PC-3 (cell line): ENCODE measurements at regions not wholly inside any gene's neighbourhood (a gene's known extent, or its start where the extent isn't known, plus 50 kb on each side); places are given as distances from the start of the nearest gene placed in this dataset.

ENCODE experiments used
- ATAC-seq: fragments of 200-7000 bp; cut with Tn5 transposase; 2 replicates; pipeline ENCODE4 v1.9.1; 2020; ENCODE audit warnings: mild to moderate bottlenecking, moderate library complexity
- BruUV-seq: library from RNA; stranded (reverse); fragments of 400-500 nt; replicated peaks from 2 replicates; lab custom pipeline; 2021; lab: Mats Ljungman, UMichigan
- CTCF ChIA-PET: fragments of 300-600 bp; sonication (Branson Sonifier 250); formaldehyde crosslinking; loops from one replicate; lab custom pipeline; 2022; ENCODE audit warnings: antibody characterized with exemption; lab: Charles Lee
- POLR2A ChIA-PET: fragments of 300-600 bp; sonication (Branson Sonifier 250); formaldehyde crosslinking; loops from one replicate; lab custom pipeline; 2022; ENCODE audit warnings: antibody characterized with exemption; ENCODE audit not compliant: unreplicated experiment; lab: Charles Lee
- DNase-seq: peaks from one replicate; pipeline ENCODE4 v3.0.0-alpha.2; 2015
- H2AFZ ChIP-seq: fragments of 300-600 bp; sonication (generic); 2 replicates; pipeline ENCODE4 v1.6.0; 2016; ENCODE audit warnings: antibody characterized with exemption, low read length
- H3F3A ChIP-seq: fragments of 300-600 bp; sonication (generic); one replicate; pipeline ENCODE4 v1.6.0; 2017; ENCODE audit warnings: antibody characterized with exemption, low read length, control low read depth, mild to moderate bottlenecking; ENCODE audit not compliant: unreplicated experiment
- H3K27ac ChIP-seq: fragments of 300-600 bp; sonication (generic); 2 replicates; pipeline ENCODE4 v1.5.1; 2016; ENCODE audit warnings: mild to moderate bottlenecking, low read length
- H3K27me3 ChIP-seq: fragments of 300-600 bp; sonication (generic); 2 replicates; pipeline ENCODE4 v1.6.1; 2016; ENCODE audit warnings: low read length, mixed read lengths
- H3K36me3 ChIP-seq: fragments of 300-600 bp; sonication (generic); 2 replicates; pipeline ENCODE4 v1.6.1; 2016; ENCODE audit warnings: low read depth, mixed run types, low read length, mixed read lengths
- H3K4me1 ChIP-seq: fragments of 300-600 bp; sonication (generic); 2 replicates; pipeline ENCODE4 v1.5.1; 2016; ENCODE audit warnings: low read length; ENCODE audit not compliant: insufficient read depth
- H3K4me2 ChIP-seq: fragments of 300-600 bp; sonication (generic); 2 replicates; pipeline ENCODE4 v1.6.0; 2016; ENCODE audit warnings: low read length
- H3K4me3 ChIP-seq: fragments of 300-600 bp; sonication (generic); 2 replicates; pipeline ENCODE4 v1.5.1; 2016; ENCODE audit warnings: mild to moderate bottlenecking, low read length, mixed read lengths
- H3K79me2 ChIP-seq: fragments of 300-600 bp; sonication (generic); 2 replicates; pipeline ENCODE4 v1.6.1; 2017; ENCODE audit warnings: low read length, mixed read lengths
- H3K9ac ChIP-seq: fragments of 300-600 bp; sonication (generic); 2 replicates; pipeline ENCODE4 v1.6.0; 2016; ENCODE audit warnings: mild to moderate bottlenecking, low read length
- H3K9me2 ChIP-seq: fragments of 300-600 bp; sonication (generic); replicated peaks from 2 replicates; pipeline ENCODE4 v1.6.1; 2016; ENCODE audit warnings: mixed run types, low read length, mixed read lengths
- H3K9me3 ChIP-seq: fragments of 300-600 bp; sonication (generic); 2 replicates; pipeline ENCODE4 v1.6.1; 2016; ENCODE audit warnings: low read length, mixed read lengths
- H4K20me1 ChIP-seq: fragments of 300-600 bp; sonication (generic); 2 replicates; pipeline ENCODE4 v1.6.1; 2016; ENCODE audit warnings: low read length, mixed read lengths
- CTCF ChIP-seq: fragments of 300-600 bp; sonication (generic); conservative IDR thresholded peaks from 2 replicates; pipeline ENCODE4 v1.5.1; 2017; ENCODE audit warnings: antibody characterized with exemption, low read depth, mild to moderate bottlenecking, low read length
- EZH2 ChIP-seq: fragments of 300-600 bp; sonication (generic); IDR thresholded peaks from one replicate; pipeline ENCODE4 v1.6.1; 2017; ENCODE audit warnings: antibody characterized with exemption, mild to moderate bottlenecking, low read length; ENCODE audit not compliant: unreplicated experiment
- EZH2phosphoT487 ChIP-seq: fragments of 300-600 bp; sonication (generic); IDR thresholded peaks from 2 replicates; pipeline ENCODE4 v1.6.1; 2018; ENCODE audit warnings: mild to moderate bottlenecking, antibody characterized with exemption, low read length, borderline replicate concordance
- intact Hi-C: fragments of 100-400 bp; cut with micrococcal nuclease; formaldehyde crosslinking; loops from 2 replicates; pipeline ENCODE4 v1.9.0; 2023

- no peaks in the 10 kb centered on the region for H3K9me3 ChIP-seq
- H3K27me3 ChIP-seq = no peaks in the 10 kb centered on the region
- no peaks in the 10 kb centered on the region for H3K4me1 ChIP-seq
- H3K9ac ChIP-seq = no peak overlapping the region
- DNase-seq = no peak
- H3K9me2 ChIP-seq = no peaks in the 10 kb centered on the region
- H4K20me1 ChIP-seq = no peaks in the 10 kb centered on the region
- ATAC-seq = no peak
- no peak for TF ChIP-seq EZH2
- no peak for TF ChIP-seq EZH2phosphoT487
- TF ChIP-seq CTCF = no peak
- ChIA-PET CTCF (no interaction called here), POLR2A (no interaction called here)
- H3K36me3 ChIP-seq = no peaks in the 10 kb centered on the region
- no peak overlapping the region for H3K27ac ChIP-seq
- no peaks in the 10 kb centered on the region for H3F3A ChIP-seq
- intact Hi-C loops = no loop called here
- no peak overlapping the region for H2AFZ ChIP-seq
- no TSS peak for BruUV-seq
- H3K4me3 ChIP-seq = no peak overlapping the region
- no peaks in the 10 kb centered on the region for H3K79me2 ChIP-seq
- H3K4me2 ChIP-seq = no peak overlapping the region
These were observed 419.0 kb upstream of the TMPO start for GRCh38 chr12:98096436-98096835.

GRCh38 chr12:98106031-98106683, 409.2 kb upstream of the TMPO start:
- no peak for ATAC-seq
- no peak for TF ChIP-seq EZH2phosphoT487
- TF ChIP-seq EZH2 = no peak
- no peak for TF ChIP-seq CTCF
- Histone ChIP-seq H3K4me1 (no peaks in the 10 kb centered on the region), H3K4me2 (no peak overlapping the region), H3K79me2 (no peaks in the 10 kb centered on the region), H4K20me1 (no peaks in the 10 kb centered on the region), H3K36me3 (no peaks in the 10 kb centered on the region), H3K27ac (no peak overlapping the region), H3K27me3 (no peaks in the 10 kb centered on the region), H3F3A (no peaks in the 10 kb centered on the region), H2AFZ (no peak overlapping the region), H3K9me2 (no peaks in the 10 kb centered on the region), H3K4me3 (no peak overlapping the region), H3K9me3 (no peaks in the 10 kb centered on the region), H3K9ac (no peak overlapping the region)
- intact Hi-C loops = no loop called here
- BruUV-seq = no TSS peak
- DNase-seq = no peak
- POLR2A ChIA-PET = no interaction called here
- CTCF ChIA-PET = no interaction called here

- BruUV-seq = no TSS peak
- Histone ChIP-seq H3K36me3 (no peaks in the 10 kb centered on the region), H4K20me1 (no peaks in the 10 kb centered on the region), H3K4me3 (no peak overlapping the region), H3K9me3 (no peaks in the 10 kb centered on the region), H3K27me3 (no peaks in the 10 kb centered on the region), H3K9me2 (no peaks in the 10 kb centered on the region), H3K4me1 (no peaks in the 10 kb centered on the region), H3K4me2 (no peak overlapping the region), H2AFZ (no peak overlapping the region), H3K9ac (no peak overlapping the region), H3K27ac (no peak overlapping the region), H3F3A (no peaks in the 10 kb centered on the region), H3K79me2 (no peaks in the 10 kb centered on the region)
- no peak for DNase-seq
- ChIA-PET CTCF (no interaction called here), POLR2A (no interaction called here)
- no peak for TF ChIP-seq EZH2
- TF ChIP-seq EZH2phosphoT487 = no peak
- TF ChIP-seq CTCF = no peak
- intact Hi-C loops = no loop called here
- ATAC-seq = no peak
These were observed 406.1 kb upstream of the TMPO start for GRCh38 chr12:98109266-98109665.
